PFSK-1 (cell line): ENCODE measurements at regions not wholly inside any gene's neighbourhood (a gene's known extent, or its start where the extent isn't known, plus 50 kb on each side); places are given as distances from the start of the nearest gene placed in this dataset.

ENCODE experiments used
- FOXP2 ChIP-seq: optimal IDR thresholded peaks from 2 replicates; pipeline ENCODE3; 2011; ENCODE audit warnings: borderline replicate concordance, control low read depth, inconsistent platforms; ENCODE audit not compliant: insufficient read depth; ENCODE audit errors: extremely low read length, extremely low read depth
- POLR2AphosphoS5 ChIP-seq: IDR thresholded peaks from 2 replicates; pipeline ENCODE4 v1.6.1; 2012; ENCODE audit warnings: low read depth, mild to moderate bottlenecking, control low read depth, low read length, moderate library complexity
- SIN3A ChIP-seq: IDR thresholded peaks from 2 replicates; pipeline ENCODE4 v1.6.1; 2012; ENCODE audit warnings: mild to moderate bottlenecking, low read length, moderate library complexity, borderline replicate concordance; ENCODE audit not compliant: insufficient read depth
- TAF1 ChIP-seq: IDR thresholded peaks from 2 replicates; pipeline ENCODE4 v1.6.1; 2012; ENCODE audit warnings: low read length, control low read depth, borderline replicate concordance; ENCODE audit not compliant: insufficient read depth
- TF ChIP-seq, protein P1 (sequence below), 2 experiments: IDR thresholded peaks; 2 replicates each; pipeline versions ENCODE4 v1.6.1 to v1.8.0; 2011 to 2012; ENCODE audit warnings: low read depth in 2 of 2, low read length in 2 of 2, control low read depth in 1 of 2, inconsistent platforms in 1 of 2, mild to moderate bottlenecking in 1 of 2, moderate library complexity in 1 of 2; ENCODE audit not compliant: insufficient read depth in 1 of 2

GRCh38 chr3:148528024-148528423, 169.7 kb upstream of the AGTR1 start:
- TF ChIP-seq TAF1 (no peak), FOXP2 (no peak), POLR2AphosphoS5 (no peak), SIN3A (no peak)
- TF ChIP-seq, protein P1, sequence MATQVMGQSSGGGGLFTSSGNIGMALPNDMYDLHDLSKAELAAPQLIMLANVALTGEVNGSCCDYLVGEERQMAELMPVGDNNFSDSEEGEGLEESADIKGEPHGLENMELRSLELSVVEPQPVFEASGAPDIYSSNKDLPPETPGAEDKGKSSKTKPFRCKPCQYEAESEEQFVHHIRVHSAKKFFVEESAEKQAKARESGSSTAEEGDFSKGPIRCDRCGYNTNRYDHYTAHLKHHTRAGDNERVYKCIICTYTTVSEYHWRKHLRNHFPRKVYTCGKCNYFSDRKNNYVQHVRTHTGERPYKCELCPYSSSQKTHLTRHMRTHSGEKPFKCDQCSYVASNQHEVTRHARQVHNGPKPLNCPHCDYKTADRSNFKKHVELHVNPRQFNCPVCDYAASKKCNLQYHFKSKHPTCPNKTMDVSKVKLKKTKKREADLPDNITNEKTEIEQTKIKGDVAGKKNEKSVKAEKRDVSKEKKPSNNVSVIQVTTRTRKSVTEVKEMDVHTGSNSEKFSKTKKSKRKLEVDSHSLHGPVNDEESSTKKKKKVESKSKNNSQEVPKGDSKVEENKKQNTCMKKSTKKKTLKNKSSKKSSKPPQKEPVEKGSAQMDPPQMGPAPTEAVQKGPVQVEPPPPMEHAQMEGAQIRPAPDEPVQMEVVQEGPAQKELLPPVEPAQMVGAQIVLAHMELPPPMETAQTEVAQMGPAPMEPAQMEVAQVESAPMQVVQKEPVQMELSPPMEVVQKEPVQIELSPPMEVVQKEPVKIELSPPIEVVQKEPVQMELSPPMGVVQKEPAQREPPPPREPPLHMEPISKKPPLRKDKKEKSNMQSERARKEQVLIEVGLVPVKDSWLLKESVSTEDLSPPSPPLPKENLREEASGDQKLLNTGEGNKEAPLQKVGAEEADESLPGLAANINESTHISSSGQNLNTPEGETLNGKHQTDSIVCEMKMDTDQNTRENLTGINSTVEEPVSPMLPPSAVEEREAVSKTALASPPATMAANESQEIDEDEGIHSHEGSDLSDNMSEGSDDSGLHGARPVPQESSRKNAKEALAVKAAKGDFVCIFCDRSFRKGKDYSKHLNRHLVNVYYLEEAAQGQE (IDR thresholded peaks at IDR 0.05; ENCODE audit: insufficient read depth in 1 of 2, low read depth in 2 of 2, low read length in 2 of 2), result no peak

DNA sequence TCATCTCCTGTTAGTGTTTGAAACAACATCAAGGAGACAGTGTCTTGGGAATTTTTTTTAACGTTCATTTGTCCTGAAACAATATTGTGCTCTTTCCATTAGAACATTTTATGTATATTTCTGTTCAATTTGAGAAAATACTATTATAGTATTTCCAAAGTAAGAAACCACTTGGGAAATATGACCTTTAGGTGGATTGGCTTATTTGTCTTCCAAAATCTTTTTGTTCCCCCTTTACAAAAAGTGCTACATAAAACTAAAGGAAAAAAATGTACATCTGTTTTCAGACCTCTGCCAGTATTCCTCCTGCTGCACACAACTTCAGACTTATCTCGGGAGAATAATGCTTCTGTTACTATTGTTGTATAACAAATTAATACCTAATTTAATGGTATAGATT, 165.9 kb upstream of the AGTR1 start:
- TF ChIP-seq, protein P1 (IDR thresholded peaks at IDR 0.05; ENCODE audit: insufficient read depth in 1 of 2, low read depth in 2 of 2, low read length in 2 of 2), result no peak

GRCh38 chr3:148532326-148532725, 165.4 kb upstream of the AGTR1 start:
- no peak for TF ChIP-seq FOXP2

DNA sequence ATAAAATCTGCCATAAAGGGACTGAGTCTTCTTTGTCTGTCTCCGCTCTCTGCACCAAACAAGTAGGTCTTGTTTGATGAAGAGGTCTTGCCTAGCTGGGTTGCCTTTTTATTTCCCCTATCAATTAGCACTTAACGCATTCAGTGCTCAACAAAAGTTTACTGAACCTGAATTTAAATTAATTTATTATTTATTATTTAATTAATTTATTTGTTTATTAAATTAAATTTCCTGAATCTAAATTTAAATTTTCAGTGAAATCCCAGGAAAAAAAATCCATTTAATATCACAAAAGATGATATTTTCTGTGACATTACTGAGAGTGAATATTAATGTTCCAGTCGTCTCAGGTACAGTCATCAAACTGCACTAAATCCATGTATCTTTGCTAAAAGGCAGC, 164.9 kb upstream of the AGTR1 start:
- TF ChIP-seq SIN3A, result no peak
- TF ChIP-seq FOXP2, result no peak
- TF ChIP-seq, protein P1 (IDR thresholded peaks at IDR 0.05; ENCODE audit: insufficient read depth in 1 of 2, low read depth in 2 of 2, low read length in 2 of 2), result no peak
- no peak for TF ChIP-seq TAF1
- TF ChIP-seq POLR2AphosphoS5, result no peak

DNA sequence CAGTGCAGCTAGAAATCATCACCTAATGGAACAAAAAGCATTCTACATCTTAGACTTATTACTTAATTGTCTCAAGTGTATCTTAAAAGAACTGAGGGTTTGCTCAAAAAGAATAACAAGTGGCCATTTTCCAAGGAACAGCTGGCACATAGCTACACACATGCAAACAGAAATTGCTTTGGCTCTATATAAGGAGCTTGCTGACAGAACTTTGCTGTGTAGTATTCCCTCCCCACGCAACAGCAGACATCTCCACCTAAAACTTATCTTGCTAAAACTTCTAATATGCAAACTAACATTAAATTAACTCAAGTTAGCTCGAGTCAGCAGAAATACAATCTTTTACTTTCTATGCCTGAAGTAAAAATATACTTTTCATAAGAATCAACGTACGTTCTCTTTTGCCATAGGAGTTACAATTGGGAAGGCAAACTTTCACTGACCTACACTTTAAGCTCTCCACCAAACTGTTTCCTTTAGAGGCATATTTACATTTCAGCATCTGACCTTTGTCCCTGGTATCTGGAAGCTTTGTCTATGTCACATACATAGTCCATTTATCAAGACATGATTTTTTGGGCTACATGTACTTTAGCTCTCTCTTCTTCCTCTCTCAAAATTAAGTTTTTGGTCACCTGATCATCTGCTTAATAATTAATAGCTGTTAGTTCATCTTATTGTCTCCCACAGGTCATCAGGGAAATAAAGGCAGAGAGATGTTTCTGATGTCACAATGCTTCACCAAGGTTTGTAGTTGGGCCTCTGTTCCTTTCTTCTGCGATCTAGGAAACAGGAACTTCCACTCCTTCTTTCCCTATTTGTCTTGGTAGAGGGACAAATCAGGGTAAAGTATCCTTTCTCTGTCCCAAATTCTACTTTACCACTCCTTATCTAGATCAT, 163.4 kb upstream of the AGTR1 start:
- no peak for TF ChIP-seq SIN3A
- TF ChIP-seq TAF1, result no peak
- TF ChIP-seq FOXP2, result no peak
- TF ChIP-seq POLR2AphosphoS5, result no peak
- TF ChIP-seq, protein P1 (IDR thresholded peaks at IDR 0.05; ENCODE audit: insufficient read depth in 1 of 2, low read depth in 2 of 2, low read length in 2 of 2), result no peak
